ENCODE measurements at regions not wholly inside any gene's neighbourhood (a gene's known extent, or its start where the extent isn't known, plus 50 kb on each side); places are given as distances from the start of the nearest gene placed in this dataset.

DNA sequence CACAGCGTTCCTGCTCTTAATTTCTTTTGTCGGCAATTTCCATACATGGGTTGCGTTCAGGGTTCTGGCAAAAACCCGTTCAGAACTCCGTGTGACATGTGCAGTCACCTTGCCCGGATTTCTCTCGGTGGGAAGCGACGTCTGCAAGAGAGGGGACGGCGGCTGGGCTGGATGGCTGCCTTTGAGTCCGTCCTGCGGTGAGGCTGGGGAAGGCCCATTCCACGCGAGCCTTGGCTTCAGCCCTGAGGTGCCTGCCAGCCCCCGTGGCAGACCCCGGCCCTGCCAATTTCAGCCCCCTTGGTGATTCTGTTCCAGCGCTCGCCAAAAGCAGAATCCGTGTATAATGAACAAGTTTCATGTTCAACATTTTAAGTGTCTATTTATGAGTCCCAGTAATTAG lies 72.6 kb upstream of the TSHZ3 start:
- no peak for DNase-seq (ENCODE audit: low spot score in 2 of 2)
- H3K4me3 ChIP-seq (ENCODE audit: low read depth, poor library complexity, severe bottlenecking) = no peak overlapping the region
- intact Hi-C loops (cut with DNase I; ENCODE audit: low total_unique reads) = no loop called here
- TF ChIP-seq POLR2A (IDR thresholded peaks at IDR 0.05) = no peak
- TF ChIP-seq, protein P1, sequence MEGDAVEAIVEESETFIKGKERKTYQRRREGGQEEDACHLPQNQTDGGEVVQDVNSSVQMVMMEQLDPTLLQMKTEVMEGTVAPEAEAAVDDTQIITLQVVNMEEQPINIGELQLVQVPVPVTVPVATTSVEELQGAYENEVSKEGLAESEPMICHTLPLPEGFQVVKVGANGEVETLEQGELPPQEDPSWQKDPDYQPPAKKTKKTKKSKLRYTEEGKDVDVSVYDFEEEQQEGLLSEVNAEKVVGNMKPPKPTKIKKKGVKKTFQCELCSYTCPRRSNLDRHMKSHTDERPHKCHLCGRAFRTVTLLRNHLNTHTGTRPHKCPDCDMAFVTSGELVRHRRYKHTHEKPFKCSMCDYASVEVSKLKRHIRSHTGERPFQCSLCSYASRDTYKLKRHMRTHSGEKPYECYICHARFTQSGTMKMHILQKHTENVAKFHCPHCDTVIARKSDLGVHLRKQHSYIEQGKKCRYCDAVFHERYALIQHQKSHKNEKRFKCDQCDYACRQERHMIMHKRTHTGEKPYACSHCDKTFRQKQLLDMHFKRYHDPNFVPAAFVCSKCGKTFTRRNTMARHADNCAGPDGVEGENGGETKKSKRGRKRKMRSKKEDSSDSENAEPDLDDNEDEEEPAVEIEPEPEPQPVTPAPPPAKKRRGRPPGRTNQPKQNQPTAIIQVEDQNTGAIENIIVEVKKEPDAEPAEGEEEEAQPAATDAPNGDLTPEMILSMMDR (IDR thresholded peaks at IDR 0.05) = no peak
- 81% methylated on average over 20 of the region's 20 CpGs for WGBS, 2 donors

DNA sequence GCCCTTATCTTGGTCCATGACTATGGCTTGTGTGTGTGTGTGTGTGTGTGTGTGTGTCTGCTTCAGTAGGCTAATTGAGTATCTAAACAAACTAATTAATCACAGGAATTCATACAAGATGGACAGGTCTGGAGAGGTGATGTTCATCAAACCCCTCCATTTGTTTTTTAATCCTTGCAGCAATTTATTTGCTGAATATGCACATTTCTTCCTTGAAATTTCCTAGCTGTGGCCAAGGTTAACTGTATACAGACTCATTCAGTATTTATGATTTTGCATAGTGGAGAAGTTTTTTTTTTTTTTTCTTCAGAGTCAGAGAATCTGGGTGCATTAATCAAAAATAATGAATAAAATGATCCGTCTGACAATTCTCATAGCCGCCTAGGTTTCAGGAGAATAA lies 74.7 kb upstream of the TSHZ3 start:
- TF ChIP-seq, protein P1 (IDR thresholded peaks at IDR 0.05) = no peak
- no peak for TF ChIP-seq POLR2A (IDR thresholded peaks at IDR 0.05)
- no peak overlapping the region for H3K4me3 ChIP-seq (ENCODE audit: low read depth, poor library complexity, severe bottlenecking)
- intact Hi-C loops (cut with DNase I; ENCODE audit: low total_unique reads) = no loop called here
- no peak for DNase-seq (ENCODE audit: low spot score in 2 of 2)
- WGBS, 2 donors = 90 to 97% methylated on average over 2 of the region's 2 CpGs

DNA sequence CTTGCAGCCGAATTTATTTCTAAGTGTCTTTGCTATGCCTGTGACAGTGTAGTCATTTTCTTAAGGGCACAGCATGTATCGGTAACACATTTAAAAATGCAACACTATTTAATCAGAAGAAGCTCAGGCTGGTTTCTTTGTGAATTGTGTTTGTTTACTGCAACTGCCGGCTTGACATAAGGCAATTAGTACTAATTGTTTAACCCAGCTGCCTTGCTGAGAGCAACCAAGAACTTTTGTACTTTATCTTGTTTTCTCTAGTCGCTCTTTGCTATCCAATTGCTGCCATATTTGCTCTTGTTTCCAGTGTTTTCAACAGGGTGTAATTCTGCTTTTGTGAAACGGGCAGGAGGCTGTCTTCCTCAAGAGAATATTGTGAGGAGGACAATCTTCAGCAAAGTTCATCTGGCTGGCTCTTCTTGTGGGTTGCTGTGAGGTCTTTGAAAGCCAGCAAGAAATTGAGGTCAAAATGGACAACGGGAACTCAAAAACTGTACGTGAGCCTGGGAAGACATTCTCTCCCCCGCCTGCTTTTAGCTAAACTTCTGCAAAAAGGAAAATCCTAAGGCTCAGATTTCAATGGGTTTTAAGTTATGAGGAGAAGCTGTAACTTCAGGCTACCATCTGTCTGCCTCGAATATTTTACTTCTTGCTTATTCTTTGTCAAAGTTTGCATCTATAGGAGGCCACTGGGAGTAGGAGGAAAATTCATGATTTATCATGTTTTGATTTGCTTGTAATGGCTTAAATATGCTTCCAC lies 75.8 kb upstream of the TSHZ3 start:
- 55 to 58% methylated on average over 9 of the region's 9 CpGs for WGBS, 2 donors
- TF ChIP-seq, protein P1 (IDR thresholded peaks at IDR 0.05) = no peak
- no peak for TF ChIP-seq POLR2A (IDR thresholded peaks at IDR 0.05)
- no peak overlapping the region for H3K4me3 ChIP-seq (ENCODE audit: low read depth, poor library complexity, severe bottlenecking)
- DNase-seq (ENCODE audit: low spot score in 2 of 2) = no peak
- intact Hi-C loops (cut with DNase I; ENCODE audit: low total_unique reads) = no loop called here

DNA sequence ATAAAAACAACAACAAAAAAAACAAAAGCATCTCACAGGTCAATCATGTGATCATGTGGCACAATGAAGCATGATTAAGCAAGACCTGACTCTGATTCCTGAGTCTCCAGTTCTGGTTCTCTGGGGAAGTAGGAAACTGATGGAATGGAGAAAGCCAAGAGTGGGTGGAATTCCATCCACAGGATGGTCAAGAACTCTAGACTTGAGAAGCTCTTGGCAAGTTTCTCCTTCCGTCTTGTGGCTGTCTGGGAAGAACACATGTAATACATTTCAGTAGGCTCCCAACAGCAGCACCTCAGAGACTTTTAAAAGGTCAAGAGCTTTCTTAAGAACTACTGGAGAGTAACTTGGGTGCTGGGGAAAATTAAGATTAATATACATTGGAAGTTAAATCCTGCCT lies 78.6 kb upstream of the TSHZ3 start:
- no peak overlapping the region for H3K4me3 ChIP-seq (ENCODE audit: low read depth, poor library complexity, severe bottlenecking)
- intact Hi-C loops (cut with DNase I; ENCODE audit: low total_unique reads) = no loop called here
- TF ChIP-seq POLR2A (IDR thresholded peaks at IDR 0.05) = no peak
- 52 to 75% methylated on average over 1 of the region's 1 CpG for WGBS, 2 donors
- no peak for DNase-seq (ENCODE audit: low spot score in 2 of 2)

DNA sequence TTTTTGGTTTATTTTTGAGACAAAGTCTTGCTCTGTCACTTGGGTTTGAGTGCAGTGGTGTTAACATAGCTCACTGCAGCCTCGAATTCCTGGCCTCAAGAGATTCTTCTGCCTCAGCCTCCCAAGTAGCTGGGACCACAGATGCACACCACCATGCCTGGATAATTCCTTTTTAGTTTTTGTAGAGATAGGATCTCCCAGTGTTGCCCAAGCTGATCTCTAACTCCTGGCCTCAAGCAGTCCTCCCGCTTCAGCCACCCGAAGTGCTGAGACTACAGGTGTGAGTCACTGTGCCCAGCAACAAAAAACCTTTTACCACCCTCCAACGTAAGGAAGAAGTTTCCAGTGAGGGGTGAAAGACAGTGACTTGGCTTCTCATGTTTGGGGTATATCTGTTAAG lies 81.1 kb upstream of the TSHZ3 start:
- no peak overlapping the region for H3K4me3 ChIP-seq (ENCODE audit: low read depth, poor library complexity, severe bottlenecking)
- TF ChIP-seq POLR2A (IDR thresholded peaks at IDR 0.05) = no peak
- TF ChIP-seq, protein P1 (IDR thresholded peaks at IDR 0.05) = no peak
- no peak for DNase-seq (ENCODE audit: low spot score in 2 of 2)
- WGBS, 2 donors = 83 to 88% methylated on average over 4 of the region's 4 CpGs
- intact Hi-C loops (cut with DNase I; ENCODE audit: low total_unique reads) = no loop called here

DNA sequence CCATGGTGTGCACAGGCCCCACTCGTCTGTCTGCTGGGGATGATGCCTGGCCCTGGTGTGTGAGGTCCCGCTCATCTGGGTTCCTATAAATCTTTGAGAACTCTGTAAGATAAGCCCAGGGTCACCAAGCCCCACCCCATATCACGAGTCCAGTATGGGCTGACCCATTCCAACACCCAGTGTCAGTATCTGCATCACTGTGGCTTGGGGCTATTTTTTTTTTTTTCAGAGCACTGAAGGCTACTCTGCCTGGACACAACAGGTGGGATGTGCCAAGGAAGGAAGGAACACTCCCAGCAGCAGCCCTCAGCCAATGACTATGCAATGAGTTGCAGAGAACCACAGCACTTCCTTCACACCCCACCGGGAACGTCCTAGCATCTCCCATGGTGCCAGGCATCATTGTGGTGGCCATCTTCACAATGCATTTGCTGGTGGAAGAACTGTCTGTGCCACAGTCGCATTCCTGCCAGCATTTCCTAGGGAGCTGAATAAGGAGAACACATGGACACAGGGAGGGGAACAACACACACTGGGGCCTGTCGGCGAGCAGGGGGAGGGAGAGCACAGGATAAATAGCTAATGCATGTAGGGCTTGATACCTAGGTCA lies 83.1 kb upstream of the TSHZ3 start:
- no peak for DNase-seq (ENCODE audit: low spot score in 2 of 2)
- intact Hi-C loops (cut with DNase I; ENCODE audit: low total_unique reads) = no loop called here
- 79 to 89% methylated on average over 8 of the region's 8 CpGs for WGBS, 2 donors
- TF ChIP-seq, protein P1 (IDR thresholded peaks at IDR 0.05) = no peak
- TF ChIP-seq POLR2A (IDR thresholded peaks at IDR 0.05) = no peak
- no peak overlapping the region for H3K4me3 ChIP-seq (ENCODE audit: low read depth, poor library complexity, severe bottlenecking)
